Activated CD4-positive, alpha-beta memory T cell treated with anti-CD3 and anti-CD28 coated beads, Interleukin-2, amount 10 ng/mL, durations not matched to agents 7 days and 5 days (primary cell): ENCODE measurements at regions not wholly inside any gene's neighbourhood (a gene's known extent, or its start where the extent isn't known, plus 50 kb on each side); places are given as distances from the start of the nearest gene placed in this dataset.

Experiments
- CTCF ChIA-PET: fragments of 350-600 bp; sonication (Branson Sonifier 250); formaldehyde crosslinking; loops from one replicate; lab custom pipeline; 2021; ENCODE audit warnings: antibody characterized with exemption, inconsistent platforms; lab: Charles Lee
- POLR2A ChIA-PET: fragments of 350-600 bp; sonication (Branson Sonifier 250); formaldehyde crosslinking; loops from one replicate; lab custom pipeline; 2021; ENCODE audit warnings: antibody characterized with exemption; lab: Charles Lee
- DNase-seq: peaks from one replicate; pipeline ENCODE4 v3.0.0-alpha.2; 2020
- H3K27ac Mint-ChIP-seq: one replicate; pipeline ENCODE4 v1.8.0; 2021; ENCODE audit warnings: mild to moderate bottlenecking, mixed read lengths
- H3K27me3 Mint-ChIP-seq: one replicate; pipeline ENCODE4 v1.8.0; 2021; ENCODE audit warnings: mixed read lengths
- H3K36me3 Mint-ChIP-seq: one replicate; pipeline ENCODE4 v1.8.0; 2021; ENCODE audit warnings: low read depth, mixed read lengths
- H3K4me1 Mint-ChIP-seq: one replicate; pipeline ENCODE4 v1.8.0; 2021; ENCODE audit warnings: mixed read lengths
- H3K4me3 Mint-ChIP-seq: one replicate; pipeline ENCODE4 v1.8.0; 2021; ENCODE audit warnings: mild to moderate bottlenecking, mixed read lengths
- H3K9me3 Mint-ChIP-seq: one replicate; pipeline ENCODE4 v1.8.0; 2021; ENCODE audit warnings: mixed read lengths

DNA sequence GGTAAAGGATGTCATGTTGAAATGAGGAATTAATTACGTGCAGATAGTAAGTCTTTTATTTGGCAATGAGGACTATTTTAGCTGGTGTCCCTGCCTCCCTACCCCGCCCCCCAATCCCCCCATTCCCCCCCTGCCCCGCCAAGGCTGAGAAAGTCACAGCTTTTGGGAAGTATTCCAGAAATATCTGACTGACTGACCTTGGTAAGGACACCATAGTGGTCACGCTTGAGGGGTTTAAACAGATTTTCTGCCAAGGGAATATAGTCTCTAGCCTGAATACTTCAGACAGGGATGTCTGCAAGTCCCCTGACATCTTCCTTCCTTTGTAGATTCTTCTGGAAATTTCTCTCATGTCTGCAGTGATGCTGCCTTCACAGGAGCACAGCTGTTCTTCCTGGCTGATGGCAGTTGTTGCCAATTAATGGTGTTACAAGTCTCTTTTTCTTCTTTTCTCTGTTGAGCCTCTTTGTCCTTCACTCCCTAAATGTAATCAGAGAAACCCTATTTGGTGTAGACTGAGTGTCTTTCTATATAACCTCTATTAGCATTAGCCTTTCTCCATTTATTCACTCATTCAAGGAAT, 53.7 kb upstream of the MGAT5 start:
- DNase-seq = no peak
- CTCF ChIA-PET = interaction anchor here (1.2 to 3.5 kb wide), 2 partner anchors 8 to 28 kb away, joined by 3 to 22 read pairs; no protein-coding TSS in a partner anchor
- POLR2A ChIA-PET = interaction anchor here (0.8 kb wide), 1 partner anchor 32 kb away, joined by 3 read pairs; no protein-coding TSS in a partner anchor
- Mint-ChIP-seq H3K36me3 (no peaks in the 10 kb centered on the region), H3K4me3 (no peak overlapping the region), H3K27me3 (no peaks in the 10 kb centered on the region), H3K4me1 (peaks cover 34% of the 10 kb centered on the region), H3K9me3 (no peaks in the 10 kb centered on the region), H3K27ac (no peak overlapping the region)

DNA sequence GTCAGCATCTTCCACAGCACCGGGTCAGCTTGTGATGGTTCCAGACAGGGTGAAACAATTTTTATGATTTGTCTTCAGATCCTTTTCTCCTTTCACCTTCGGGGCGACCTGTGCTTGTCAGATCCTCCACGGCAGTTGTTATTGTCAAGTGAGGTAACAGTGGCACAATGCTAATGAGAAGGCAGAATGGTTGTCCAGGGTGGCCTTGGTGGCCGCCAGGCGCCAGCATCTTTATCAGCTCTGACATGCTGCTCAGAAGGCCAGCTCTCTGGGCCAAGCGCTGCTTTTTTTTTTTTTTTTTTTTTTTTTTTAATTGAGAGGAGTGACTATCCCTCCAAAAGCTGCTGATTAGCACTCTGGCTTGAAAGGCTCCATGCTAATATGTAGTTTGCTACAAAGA, 52.3 kb upstream of the MGAT5 start:
- ChIA-PET CTCF (no interaction called here), POLR2A (no interaction called here)
- no peaks in the 10 kb centered on the region for H3K36me3 Mint-ChIP-seq
- no peak overlapping the region for H3K27ac Mint-ChIP-seq
- no peak overlapping the region for H3K4me3 Mint-ChIP-seq
- peaks cover 27% of the 10 kb centered on the region for H3K4me1 Mint-ChIP-seq
- no peak for DNase-seq
- H3K9me3 Mint-ChIP-seq = no peaks in the 10 kb centered on the region
- no peaks in the 10 kb centered on the region for H3K27me3 Mint-ChIP-seq

DNA sequence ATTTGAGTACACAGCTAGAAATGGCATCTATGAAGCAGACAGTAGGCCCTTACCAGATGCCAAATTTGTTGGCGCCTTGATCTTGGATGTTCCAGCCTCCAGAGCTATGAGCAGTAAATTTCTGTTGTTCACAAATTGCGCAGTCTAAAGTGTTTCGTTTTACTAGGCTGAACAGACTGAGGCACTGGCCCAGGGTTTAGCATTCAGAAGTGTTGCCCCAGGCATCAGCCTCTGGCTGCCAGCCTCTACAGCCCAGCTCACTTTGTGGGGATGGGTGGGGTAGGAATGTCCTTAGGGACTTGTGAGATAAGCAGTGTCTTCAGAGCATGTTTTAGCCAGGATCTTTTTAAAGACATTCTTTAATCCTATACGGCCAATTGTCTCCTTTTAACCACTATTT, 51.5 kb upstream of the MGAT5 start:
- H3K27me3 Mint-ChIP-seq = no peaks in the 10 kb centered on the region
- no peak overlapping the region for H3K27ac Mint-ChIP-seq
- H3K36me3 Mint-ChIP-seq = no peaks in the 10 kb centered on the region
- POLR2A ChIA-PET = no interaction called here
- H3K4me3 Mint-ChIP-seq = no peak overlapping the region
- H3K9me3 Mint-ChIP-seq = no peaks in the 10 kb centered on the region
- DNase-seq = no peak
- CTCF ChIA-PET = no interaction called here
- peaks cover 24% of the 10 kb centered on the region for H3K4me1 Mint-ChIP-seq

DNA sequence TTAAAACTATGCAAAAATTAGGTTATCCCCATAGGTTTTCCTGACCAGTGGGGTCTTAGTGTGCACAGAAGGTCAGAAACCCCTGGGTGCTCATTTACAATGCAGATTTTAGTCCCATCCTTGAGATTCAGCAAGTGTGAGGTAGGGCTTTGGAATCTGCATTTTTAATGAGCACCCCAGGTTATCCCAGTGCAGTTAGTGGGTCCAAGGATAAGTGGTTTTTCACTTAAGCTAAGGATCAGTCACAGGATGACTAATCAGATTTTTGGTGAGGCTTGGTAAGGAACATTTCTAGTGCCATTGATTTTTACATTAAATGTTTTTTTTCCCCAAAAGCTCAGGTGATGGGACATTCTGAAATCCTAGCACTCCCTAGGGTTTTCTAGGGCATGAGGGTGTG, 50.7 kb upstream of the MGAT5 start:
- no peaks in the 10 kb centered on the region for H3K36me3 Mint-ChIP-seq
- peaks cover 17% of the 10 kb centered on the region for H3K4me1 Mint-ChIP-seq
- CTCF ChIA-PET = no interaction called here
- DNase-seq = no peak
- H3K27ac Mint-ChIP-seq = no peak overlapping the region
- H3K9me3 Mint-ChIP-seq = no peaks in the 10 kb centered on the region
- H3K27me3 Mint-ChIP-seq = no peaks in the 10 kb centered on the region
- POLR2A ChIA-PET = no interaction called here
- H3K4me3 Mint-ChIP-seq = no peak overlapping the region
